K562 (cell line): ENCODE measurements at regions not wholly inside any gene's neighbourhood (a gene's known extent, or its start where the extent isn't known, plus 50 kb on each side); places are given as distances from the start of the nearest gene placed in this dataset.

Source experiments
- ATAC-seq: fragments of 200-7000 bp; cut with Tn5 transposase; 3 replicates; pipeline ENCODE4 v1.9.1; 2020; ENCODE audit warnings: moderate library complexity
- BruUV-seq: library from RNA; stranded (reverse); fragments of 400-500 nt; replicated peaks from 2 replicates; lab custom pipeline; 2021; lab: Mats Ljungman, UMichigan
- CTCF ChIA-PET: fragments of 300-600 bp; formaldehyde crosslinking; extraction: SDS; loops from one replicate; lab custom pipeline; 2021; ENCODE audit warnings: low intra/inter-chr PET ratio; lab: Yijun Ruan, JAX
- POLR2A ChIA-PET: fragments of 300-600, 350-650 bp; sonication (Branson Sonifier 250); formaldehyde crosslinking; extraction: SDS; loops from one replicate; lab custom pipeline; 2021; ENCODE audit warnings: antibody characterized with exemption, inconsistent platforms; lab: Yijun Ruan, JAX
- DNase-seq, 4 experiments: peaks; one replicate each; pipeline versions ENCODE4 v3.0.0 to v3.0.0-alpha.2; 2011 to 2018; ENCODE audit warnings: low spot score in 3 of 4, mixed read lengths in 3 of 4; ENCODE audit errors: extremely low read depth in 1 of 4
- FAIRE-seq: peaks from 2 replicates; lab custom pipeline; 2011; peaks lifted over from hg19 to GRCh38; lab: Jason Lieb, UNC
- H2AFZ ChIP-seq: 2 replicates; pipeline ENCODE4 v1.6.0; 2011; ENCODE audit warnings: low read depth, low read length, control low read depth, inconsistent platforms
- H3K27ac ChIP-seq: fragments of 200-600 bp; 3 replicates; pipeline ENCODE4 v1.8.0; 2011; ENCODE audit warnings: low read depth, mild to moderate bottlenecking, control low read depth, inconsistent platforms, low read length, moderate library complexity, mixed read lengths; ENCODE audit errors: extremely low read depth
- H3K27me3 ChIP-seq, 2 experiments: fragments of 300-600 bp in 1 of 2; 2 replicates in 1 of 2; 3 replicates in 1 of 2; pipeline versions ENCODE4 v1.6.0 to v1.8.0; 2011; ENCODE audit warnings: inconsistent platforms in 2 of 2, low read length in 2 of 2, mild to moderate bottlenecking in 1 of 2, mixed read lengths in 1 of 2, moderate library complexity in 1 of 2; ENCODE audit not compliant: control insufficient read depth in 2 of 2, insufficient read depth in 2 of 2
- H3K36me3 ChIP-seq: fragments of 300-600 bp; 3 replicates; pipeline ENCODE4 v1.8.0; 2011; ENCODE audit warnings: mild to moderate bottlenecking, low read length, inconsistent platforms; ENCODE audit not compliant: control insufficient read depth, insufficient read depth
- H3K4me1 ChIP-seq, 2 experiments: fragments of 200-600 bp in 1 of 2; replicated peaks in 1 of 2; 2 replicates in 1 of 2; 3 replicates in 1 of 2; pipeline versions ENCODE4 v1.5.1 to v1.8.0; 2011; ENCODE audit warnings: inconsistent platforms in 2 of 2, low read length in 2 of 2, mild to moderate bottlenecking in 1 of 2, mixed read lengths in 1 of 2, moderate library complexity in 1 of 2; ENCODE audit not compliant: control insufficient read depth in 2 of 2, insufficient read depth in 2 of 2
- H3K4me2 ChIP-seq: 2 replicates; pipeline ENCODE4 v1.6.1; 2011; ENCODE audit warnings: low read length, control low read depth, inconsistent platforms, mixed read lengths; ENCODE audit not compliant: insufficient read depth
- H3K4me3 ChIP-seq: fragments of 200-600 bp; sonication (generic), shearing (Covaris generic); 2 replicates; pipeline ENCODE4 v1.5.1; 2016; ENCODE audit warnings: control low read depth, inconsistent platforms
- H3K79me2 ChIP-seq: fragments of 200-600 bp; 3 replicates; pipeline ENCODE4 v1.8.0; 2011; ENCODE audit warnings: low read length, inconsistent platforms; ENCODE audit not compliant: control insufficient read depth, insufficient read depth
- H3K9ac ChIP-seq, 2 experiments: 2 replicates each; pipeline versions ENCODE4 v1.6.0 to v1.6.1; 2011; ENCODE audit warnings: low read depth in 2 of 2, low read length in 2 of 2, control low read depth in 1 of 2, inconsistent platforms in 1 of 2, mild to moderate bottlenecking in 1 of 2, mixed read lengths in 1 of 2; ENCODE audit not compliant: insufficient read depth in 1 of 2
- H3K9me1 ChIP-seq: one replicate; pipeline ENCODE4 v1.6.0; 2011; ENCODE audit warnings: inconsistent platforms, mild to moderate bottlenecking, low read length, moderate library complexity; ENCODE audit not compliant: control insufficient read depth, insufficient read depth
- H3K9me3 ChIP-seq: replicated peaks from 2 replicates; pipeline ENCODE4 v1.5.1; 2011; ENCODE audit warnings: low read depth, low read length, inconsistent platforms; ENCODE audit not compliant: control insufficient read depth, insufficient read depth
- H4K20me1 ChIP-seq: replicated peaks from 2 replicates; pipeline ENCODE4 v1.6.1; 2011; ENCODE audit warnings: low read length, inconsistent platforms, mixed read lengths; ENCODE audit not compliant: control insufficient read depth, insufficient read depth
- CREB5 ChIP-seq: fragments of 250-450 bp; sonication (Bioruptor Pico); IDR thresholded peaks from 2 replicates; pipeline ENCODE4 v1.5.0; 2020; ENCODE audit warnings: mild to moderate bottlenecking
- JUN ChIP-seq, 2 experiments: sonication (generic) in 1 of 2; formaldehyde crosslinking in 1 of 2; IDR thresholded peaks; 2 replicates each; pipeline versions ENCODE4 v1.6.1 to v1.8.0; 2012 to 2022; ENCODE audit warnings: borderline replicate concordance in 2 of 2, mild to moderate bottlenecking in 2 of 2, improper control_type of control experiment in 1 of 2, low read depth in 1 of 2, low read length in 1 of 2, missing genetic modification reagents in 1 of 2
- MEF2D ChIP-seq: conservative IDR thresholded peaks from 2 replicates; pipeline ENCODE4 v1.6.1; 2016; ENCODE audit warnings: low read depth, missing genetic modification characterization, missing compliant biosample characterization
- NRF1 ChIP-seq, 2 experiments: fragments of 450-650 bp; IDR thresholded peaks in 1 of 2; conservative IDR thresholded peaks in 1 of 2; 2 replicates each; pipeline ENCODE4 v1.6.1; 2014; ENCODE audit warnings: mild to moderate bottlenecking in 2 of 2
- POLR2A ChIP-seq: fragments of 450-650 bp; conservative IDR thresholded peaks from 2 replicates; pipeline ENCODE4 v1.6.1; 2016
- POLR2G ChIP-seq: fragments of 200-400 bp; formaldehyde crosslinking; IDR thresholded peaks from 2 replicates; pipeline ENCODE4 v1.6.1; 2017; ENCODE audit warnings: low read depth, mild to moderate bottlenecking, antibody characterized with exemption, low read length, moderate library complexity
- SNIP1 ChIP-seq: fragments of 450-650 bp; IDR thresholded peaks from 2 replicates; pipeline ENCODE4 v1.7.1; 2017; ENCODE audit warnings: low read depth, mild to moderate bottlenecking
- TAF9B ChIP-seq: fragments of 450-650 bp; IDR thresholded peaks from 2 replicates; pipeline ENCODE4 v1.6.1; 2018; ENCODE audit warnings: mild to moderate bottlenecking; ENCODE audit not compliant: partially characterized antibody
- TCF7L2 ChIP-seq: fragments of 150-350 bp; IDR thresholded peaks from 2 replicates; pipeline ENCODE4 v1.6.1; 2016; ENCODE audit warnings: low read depth, mild to moderate bottlenecking, low read length, moderate library complexity
- ZNF830 ChIP-seq: fragments of 250-450 bp; sonication (Bioruptor Pico); IDR thresholded peaks from 2 replicates; pipeline ENCODE4 v1.5.0; 2021; ENCODE audit warnings: mild to moderate bottlenecking
- WGBS: fragments of 100-300 bp; shearing (Covaris generic); methylation state at CpG from one replicate; pipeline ENCODE4 v1.1.6; 2016; ENCODE audit warnings: low coverage, mixed read lengths; ENCODE audit not compliant: insufficient coverage; ENCODE audit errors: missing lambda C conversion rate; 5-methylcytosine and 5-hydroxymethylcytosine counted together
- in situ Hi-C: fragments of 300-500 bp; cut with MboI; formaldehyde crosslinking; loops from 4 replicates; pipeline ENCODE4 v1.15.0; 2018; ENCODE audit warnings: inconsistent platforms, mixed read lengths
- intact Hi-C: fragments of 100-400 bp; cut with micrococcal nuclease; formaldehyde crosslinking; loops from 2 replicates; pipeline ENCODE4 v1.14.2; 2022
- TF ChIP-seq, protein P1 (sequence below): fragments of 200-800 bp; sonication (Bioruptor generic); IDR thresholded peaks from 2 replicates; pipeline ENCODE4 v1.6.1; 2016; ENCODE audit warnings: missing genetic modification characterization, missing compliant biosample characterization
- TF ChIP-seq, protein P2 (sequence below): fragments of 450-650 bp; IDR thresholded peaks from 2 replicates; pipeline ENCODE4 v1.7.1; 2018; ENCODE audit warnings: mild to moderate bottlenecking, low read depth; ENCODE audit not compliant: partially characterized antibody

DNA sequence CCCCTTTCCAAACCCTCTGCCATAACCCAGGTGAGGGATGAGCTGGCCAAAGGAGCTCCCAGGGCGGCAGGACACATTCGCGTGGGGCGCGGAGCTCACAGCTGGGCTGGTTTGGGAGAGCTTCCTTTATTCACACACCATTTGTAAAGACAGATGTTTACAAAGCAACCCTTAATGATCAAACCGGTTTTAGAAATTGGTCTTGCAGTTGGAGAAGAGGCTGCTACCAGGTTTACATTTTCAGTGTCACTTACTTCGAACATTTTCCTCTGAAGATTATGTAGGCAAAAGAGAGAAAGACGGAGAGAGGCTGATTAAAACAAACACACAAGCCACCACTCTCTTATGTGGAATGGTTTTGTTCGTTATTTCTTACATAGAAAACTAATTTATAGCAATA lies 648.7 kb downstream of the IRX1 start:
- H4K20me1 ChIP-seq, result no peaks in the 10 kb centered on the region
- DNase-seq, result no peak
- intact Hi-C loops (no loop called here), in situ Hi-C loops (no loop called here)
- H3K9me3 ChIP-seq, result no peaks in the 10 kb centered on the region
- ChIA-PET POLR2A (no interaction called here), CTCF (no interaction called here)
- no peaks in the 10 kb centered on the region for H3K27me3 ChIP-seq
- H3K79me2 ChIP-seq, result no peaks in the 10 kb centered on the region
- H3K27ac ChIP-seq, result no peak overlapping the region
- FAIRE-seq, result no peak
- no TSS peak for BruUV-seq
- under 1% methylated on average over 9 of the region's 9 CpGs for WGBS
- no peaks in the 10 kb centered on the region for H3K36me3 ChIP-seq
- no peaks in the 10 kb centered on the region for H3K9me1 ChIP-seq
- H2AFZ ChIP-seq, result no peak overlapping the region
- no peaks in the 10 kb centered on the region for H3K4me1 ChIP-seq
- no peak for ATAC-seq
- H3K9ac ChIP-seq, result no peak overlapping the region
- H3K4me3 ChIP-seq, result no peak overlapping the region
- no peak overlapping the region for H3K4me2 ChIP-seq
- TF ChIP-seq POLR2G (no peak), TAF9B (no peak), JUN (IDR thresholded peaks at IDR 0.05; ENCODE audit: borderline replicate concordance, low read depth, low read length) (no peak), JUN (CRISPR knock-in tag; IDR thresholded peaks at IDR 0.05; ENCODE audit: borderline replicate concordance) (no peak), POLR2A (no peak), TCF7L2 (no peak), MEF2D (tag) (no peak), ZNF830 (CRISPR knock-in tag) (no peak), CREB5 (CRISPR knock-in tag) (no peak), SNIP1 (no peak), NRF1 (conservative IDR thresholded peaks at IDR 0.05 in 1 of 2, IDR thresholded peaks at IDR 0.05 in 1 of 2) (no peak)
- TF ChIP-seq, protein P1, sequence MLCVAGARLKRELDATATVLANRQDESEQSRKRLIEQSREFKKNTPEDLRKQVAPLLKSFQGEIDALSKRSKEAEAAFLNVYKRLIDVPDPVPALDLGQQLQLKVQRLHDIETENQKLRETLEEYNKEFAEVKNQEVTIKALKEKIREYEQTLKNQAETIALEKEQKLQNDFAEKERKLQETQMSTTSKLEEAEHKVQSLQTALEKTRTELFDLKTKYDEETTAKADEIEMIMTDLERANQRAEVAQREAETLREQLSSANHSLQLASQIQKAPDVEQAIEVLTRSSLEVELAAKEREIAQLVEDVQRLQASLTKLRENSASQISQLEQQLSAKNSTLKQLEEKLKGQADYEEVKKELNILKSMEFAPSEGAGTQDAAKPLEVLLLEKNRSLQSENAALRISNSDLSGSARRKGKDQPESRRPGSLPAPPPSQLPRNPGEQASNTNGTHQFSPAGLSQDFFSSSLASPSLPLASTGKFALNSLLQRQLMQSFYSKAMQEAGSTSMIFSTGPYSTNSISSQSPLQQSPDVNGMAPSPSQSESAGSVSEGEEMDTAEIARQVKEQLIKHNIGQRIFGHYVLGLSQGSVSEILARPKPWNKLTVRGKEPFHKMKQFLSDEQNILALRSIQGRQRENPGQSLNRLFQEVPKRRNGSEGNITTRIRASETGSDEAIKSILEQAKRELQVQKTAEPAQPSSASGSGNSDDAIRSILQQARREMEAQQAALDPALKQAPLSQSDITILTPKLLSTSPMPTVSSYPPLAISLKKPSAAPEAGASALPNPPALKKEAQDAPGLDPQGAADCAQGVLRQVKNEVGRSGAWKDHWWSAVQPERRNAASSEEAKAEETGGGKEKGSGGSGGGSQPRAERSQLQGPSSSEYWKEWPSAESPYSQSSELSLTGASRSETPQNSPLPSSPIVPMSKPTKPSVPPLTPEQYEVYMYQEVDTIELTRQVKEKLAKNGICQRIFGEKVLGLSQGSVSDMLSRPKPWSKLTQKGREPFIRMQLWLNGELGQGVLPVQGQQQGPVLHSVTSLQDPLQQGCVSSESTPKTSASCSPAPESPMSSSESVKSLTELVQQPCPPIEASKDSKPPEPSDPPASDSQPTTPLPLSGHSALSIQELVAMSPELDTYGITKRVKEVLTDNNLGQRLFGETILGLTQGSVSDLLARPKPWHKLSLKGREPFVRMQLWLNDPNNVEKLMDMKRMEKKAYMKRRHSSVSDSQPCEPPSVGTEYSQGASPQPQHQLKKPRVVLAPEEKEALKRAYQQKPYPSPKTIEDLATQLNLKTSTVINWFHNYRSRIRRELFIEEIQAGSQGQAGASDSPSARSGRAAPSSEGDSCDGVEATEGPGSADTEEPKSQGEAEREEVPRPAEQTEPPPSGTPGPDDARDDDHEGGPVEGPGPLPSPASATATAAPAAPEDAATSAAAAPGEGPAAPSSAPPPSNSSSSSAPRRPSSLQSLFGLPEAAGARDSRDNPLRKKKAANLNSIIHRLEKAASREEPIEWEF (CRISPR knock-in tag), result no peak
- TF ChIP-seq, protein P2, sequence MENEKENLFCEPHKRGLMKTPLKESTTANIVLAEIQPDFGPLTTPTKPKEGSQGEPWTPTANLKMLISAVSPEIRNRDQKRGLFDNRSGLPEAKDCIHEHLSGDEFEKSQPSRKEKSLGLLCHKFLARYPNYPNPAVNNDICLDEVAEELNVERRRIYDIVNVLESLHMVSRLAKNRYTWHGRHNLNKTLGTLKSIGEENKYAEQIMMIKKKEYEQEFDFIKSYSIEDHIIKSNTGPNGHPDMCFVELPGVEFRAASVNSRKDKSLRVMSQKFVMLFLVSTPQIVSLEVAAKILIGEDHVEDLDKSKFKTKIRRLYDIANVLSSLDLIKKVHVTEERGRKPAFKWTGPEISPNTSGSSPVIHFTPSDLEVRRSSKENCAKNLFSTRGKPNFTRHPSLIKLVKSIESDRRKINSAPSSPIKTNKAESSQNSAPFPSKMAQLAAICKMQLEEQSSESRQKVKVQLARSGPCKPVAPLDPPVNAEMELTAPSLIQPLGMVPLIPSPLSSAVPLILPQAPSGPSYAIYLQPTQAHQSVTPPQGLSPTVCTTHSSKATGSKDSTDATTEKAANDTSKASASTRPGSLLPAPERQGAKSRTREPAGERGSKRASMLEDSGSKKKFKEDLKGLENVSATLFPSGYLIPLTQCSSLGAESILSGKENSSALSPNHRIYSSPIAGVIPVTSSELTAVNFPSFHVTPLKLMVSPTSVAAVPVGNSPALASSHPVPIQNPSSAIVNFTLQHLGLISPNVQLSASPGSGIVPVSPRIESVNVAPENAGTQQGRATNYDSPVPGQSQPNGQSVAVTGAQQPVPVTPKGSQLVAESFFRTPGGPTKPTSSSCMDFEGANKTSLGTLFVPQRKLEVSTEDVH, result no peak
